ENCODE measurements at regions not wholly inside any gene's neighbourhood (a gene's known extent, or its start where the extent isn't known, plus 50 kb on each side); places are given as distances from the start of the nearest gene placed in this dataset.

GRCh38 chr10:4020631-4021030 lies 235.6 kb upstream of the KLF6 start:
- no peaks in the 10 kb centered on the region for H3K36me3 ChIP-seq
- no peak for DNase-seq
- no peaks in the 10 kb centered on the region for H3K27me3 ChIP-seq (replicated peaks in 1 of 7)
- TF ChIP-seq POLR2AphosphoS5 (IDR thresholded peaks at IDR 0.05), result no peak
- TF ChIP-seq CTCF (IDR thresholded peaks at IDR 0.05 in 8 of 11, conservative IDR thresholded peaks at IDR 0.05 in 3 of 11), result no peak
- TF ChIP-seq POLR2A (IDR thresholded peaks at IDR 0.05), result no peak
- peaks cover 0 to 6% (median 0%) of the 10 kb centered on the region in 8 donors for H3K9me3 ChIP-seq
- intact Hi-C loops (cut with DNase I; ENCODE audit: low total_unique reads), result no loop called here
- no peak overlapping the region for H3K27ac ChIP-seq
- WGBS, 5 donors, result 79 to 88% (median 86%) methylated on average over 5 of the region's 5 CpGs
- no peak overlapping the region for H3K4me3 ChIP-seq
- no peaks in the 10 kb centered on the region for H3K4me1 ChIP-seq

GRCh38 chr10:4018054-4018511 lies 233.1 kb upstream of the KLF6 start:
- no peak for TF ChIP-seq CTCF (IDR thresholded peaks at IDR 0.05 in 8 of 11, conservative IDR thresholded peaks at IDR 0.05 in 3 of 11)
- no peak for TF ChIP-seq POLR2AphosphoS5 (IDR thresholded peaks at IDR 0.05)
- TF ChIP-seq POLR2A (IDR thresholded peaks at IDR 0.05), result no peak
- H3K4me3 ChIP-seq, result no peak overlapping the region

GRCh38 chr10:4017336-4017735 lies 232.3 kb upstream of the KLF6 start:
- WGBS, 5 donors, result 79 to 88% (median 84%) methylated on average over 8 of the region's 8 CpGs
- Histone ChIP-seq H3K4me3 (no peak overlapping the region), H3K36me3 (no peaks in the 10 kb centered on the region), H3K27me3 (replicated peaks in 1 of 7) (no peaks in the 10 kb centered on the region), H3K4me1 (peaks cover 0 to 10% (median 2%) of the 10 kb centered on the region in 6 donors), H3K9me3 (peaks cover 0 to 6% (median 0%) of the 10 kb centered on the region in 8 donors), H3K27ac (no peak overlapping the region)
- intact Hi-C loops (cut with DNase I; ENCODE audit: low total_unique reads), result no loop called here
- DNase-seq, result no peak
- no peak for TF ChIP-seq CTCF (IDR thresholded peaks at IDR 0.05 in 8 of 11, conservative IDR thresholded peaks at IDR 0.05 in 3 of 11)
- no peak for TF ChIP-seq POLR2AphosphoS5 (IDR thresholded peaks at IDR 0.05)
- TF ChIP-seq POLR2A (IDR thresholded peaks at IDR 0.05), result no peak

More at GRCh38 chr10:4018054-4018511, 233.1 kb upstream of the KLF6 start:
- no peak for DNase-seq
- intact Hi-C loops (cut with DNase I; ENCODE audit: low total_unique reads), result no loop called here
- H3K4me1 ChIP-seq, result peaks cover 0 to 7% (median 2%) of the 10 kb centered on the region in 6 donors
- peaks cover 0 to 6% (median 0%) of the 10 kb centered on the region in 8 donors for H3K9me3 ChIP-seq
- H3K36me3 ChIP-seq, result no peaks in the 10 kb centered on the region
- no peak overlapping the region for H3K27ac ChIP-seq
- 62 to 84% (median 76%) methylated on average over 4 of the region's 4 CpGs for WGBS, 5 donors
- H3K27me3 ChIP-seq (replicated peaks in 1 of 7), result no peaks in the 10 kb centered on the region

GRCh38 chr10:4016214-4016740 lies 231.3 kb upstream of the KLF6 start:
- no peak overlapping the region for H3K27ac ChIP-seq
- H3K4me1 ChIP-seq, result peaks cover 0 to 10% (median 2%) of the 10 kb centered on the region in 6 donors
- H3K27me3 ChIP-seq (replicated peaks in 1 of 7), result no peaks in the 10 kb centered on the region
- TF ChIP-seq POLR2A (IDR thresholded peaks at IDR 0.05) (no peak), POLR2AphosphoS5 (IDR thresholded peaks at IDR 0.05) (no peak), CTCF (IDR thresholded peaks at IDR 0.05 in 8 of 11, conservative IDR thresholded peaks at IDR 0.05 in 3 of 11) (no peak)
- no peak overlapping the region for H3K4me3 ChIP-seq
- intact Hi-C loops (cut with DNase I; ENCODE audit: low total_unique reads), result no loop called here
- H3K36me3 ChIP-seq, result no peaks in the 10 kb centered on the region
- H3K9me3 ChIP-seq, result peaks cover 0 to 6% (median 0%) of the 10 kb centered on the region in 8 donors
- no peak for DNase-seq
- 85 to 97% (median 92%) methylated on average over 10 of the region's 10 CpGs for WGBS, 5 donors
